NCI-H2081 treated with DMSO at 0.1 percent for 48 hours (cell line): ENCODE measurements at regions not wholly inside any gene's neighbourhood (a gene's known extent, or its start where the extent isn't known, plus 50 kb on each side); places are given as distances from the start of the nearest gene placed in this dataset.
"Not testable (repeated sequence)": the region's sequence is repeated elsewhere in the genome, so short reads cannot be mapped to it uniquely, and the experiment has no call there.

Source experiments
- DNase-seq: peaks from one replicate; lab custom pipeline; 2025; lab: John Stamatoyannopoulos, UW

- no peak for DNase-seq
Measured at GRCh38 chr5:72651109-72651508, 143.9 kb upstream of the ZNF366 start.

- no peak for DNase-seq
Measured at GRCh38 chr5:72649449-72649848, 142.2 kb upstream of the ZNF366 start.

DNA sequence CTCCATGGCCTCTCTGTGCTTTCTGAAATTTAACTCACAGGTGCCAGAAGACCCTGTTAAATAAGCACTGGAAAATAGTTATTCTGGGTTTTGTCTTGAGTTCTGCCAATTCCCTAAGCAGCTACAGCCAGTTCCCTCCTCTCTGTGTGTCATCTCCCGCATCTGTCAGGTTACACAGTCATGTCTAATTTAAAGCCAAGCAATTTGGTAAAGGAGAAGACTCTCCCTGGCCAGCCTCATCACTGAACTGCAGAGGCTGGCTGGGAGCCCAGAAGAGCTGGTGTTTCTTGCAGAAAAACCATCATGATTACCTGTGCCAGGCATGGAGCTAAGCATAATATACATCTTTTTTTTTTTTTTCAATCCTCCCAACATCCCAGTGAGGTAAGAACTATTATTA, 141.3 kb upstream of the ZNF366 start:
- no peak for DNase-seq

DNA sequence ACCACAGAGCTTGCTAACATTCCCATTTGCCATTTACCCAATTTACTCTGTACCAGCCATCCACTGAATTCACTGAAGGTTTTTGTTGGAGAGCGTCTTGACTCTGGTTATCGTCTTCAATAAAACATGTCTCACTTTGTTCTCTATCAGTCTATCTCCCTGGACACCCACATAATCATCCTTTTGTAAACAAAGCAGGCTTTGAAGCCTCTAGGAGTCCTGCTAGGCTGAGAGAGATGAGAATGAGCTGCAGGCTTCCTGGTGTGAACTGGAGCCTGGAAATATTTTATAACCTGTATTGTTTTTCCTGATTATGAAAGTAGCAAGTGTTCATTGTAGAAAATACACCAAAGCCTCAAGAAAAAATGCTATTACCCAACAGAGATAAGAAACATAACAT, 140.6 kb upstream of the ZNF366 start:
- no peak for DNase-seq

- no peak for DNase-seq
Measured at GRCh38 chr5:72646246-72646866, 139.1 kb upstream of the ZNF366 start.

DNA sequence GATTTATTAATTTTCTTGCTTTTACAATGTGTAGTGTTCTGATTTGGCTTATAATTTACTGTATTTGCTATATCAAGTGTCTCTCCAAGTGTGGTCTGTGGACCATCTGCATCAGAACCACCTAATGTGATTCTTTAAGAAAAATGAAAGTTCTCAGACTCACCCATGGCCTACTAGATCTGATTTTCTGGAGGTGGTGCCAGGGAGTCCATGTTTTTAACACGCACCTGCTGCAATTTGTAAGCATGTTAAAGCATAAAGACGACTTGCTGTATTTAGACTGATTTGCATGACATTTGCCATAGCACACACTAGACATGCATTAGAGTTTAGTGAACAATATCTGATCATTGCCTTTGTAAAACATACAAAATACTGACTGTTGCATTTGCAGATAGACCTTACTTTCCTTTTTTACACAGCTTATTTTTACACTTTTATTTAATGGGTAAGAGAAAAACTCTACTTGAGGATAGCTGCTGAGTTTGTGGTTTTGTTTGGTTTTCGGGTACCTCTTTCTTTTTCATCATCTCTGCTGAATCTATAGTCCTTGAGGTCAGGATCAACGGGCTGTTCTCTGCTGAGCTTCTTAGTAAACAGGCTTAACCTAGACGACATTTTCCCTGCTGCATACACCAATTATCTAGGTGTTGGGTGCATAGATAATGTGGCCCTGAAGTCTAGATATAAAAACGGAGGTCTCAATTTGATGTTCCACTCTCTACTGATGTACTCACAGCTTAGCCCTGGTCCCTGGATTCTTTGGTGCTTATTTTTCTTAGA, 138.0 kb upstream of the ZNF366 start:
- no peak for DNase-seq

- DNase-seq, result no peak
Measured at GRCh38 chr5:72644296-72644695, 137.1 kb upstream of the ZNF366 start.

DNA sequence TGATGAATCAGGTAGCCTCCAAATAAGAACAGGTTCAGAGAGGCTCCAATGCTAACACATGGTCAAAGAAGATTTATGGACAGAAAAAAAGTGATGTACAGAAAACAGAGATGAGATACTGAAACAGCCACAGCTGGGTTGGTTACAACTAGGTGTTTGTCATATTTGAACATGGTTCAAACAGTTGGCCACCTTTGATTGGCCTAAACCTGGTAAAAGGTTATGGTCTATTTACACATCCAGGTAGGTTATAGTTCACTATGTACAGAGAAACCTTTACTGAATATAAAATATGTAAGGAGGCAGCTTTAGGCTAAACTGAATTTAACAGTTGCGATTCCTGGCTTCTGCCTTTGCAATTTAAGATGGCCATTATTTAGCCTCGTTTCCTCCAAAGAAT, 134.0 kb upstream of the ZNF366 start:
- no peak for DNase-seq

DNA sequence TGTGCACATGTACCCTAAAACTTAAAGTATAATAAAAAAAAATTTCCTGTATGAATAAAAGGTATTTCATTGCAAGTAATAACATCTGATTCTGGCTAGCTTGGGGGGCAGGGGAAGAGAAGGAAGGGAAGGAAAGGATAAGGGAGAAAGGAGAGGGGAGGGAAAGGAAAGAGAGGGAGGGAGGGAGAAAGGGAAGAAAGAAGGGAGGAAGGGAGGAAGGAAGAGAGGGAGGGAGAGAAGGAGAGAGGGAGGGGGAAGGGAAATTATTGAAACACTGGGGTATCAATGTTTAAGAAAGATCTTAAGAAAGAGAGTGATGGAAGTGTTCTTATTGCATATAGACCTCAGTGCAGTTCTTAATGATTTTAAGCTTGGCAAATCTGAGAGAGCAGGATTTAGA, 129.8 kb upstream of the ZNF366 start:
- DNase-seq, result no peak

DNA sequence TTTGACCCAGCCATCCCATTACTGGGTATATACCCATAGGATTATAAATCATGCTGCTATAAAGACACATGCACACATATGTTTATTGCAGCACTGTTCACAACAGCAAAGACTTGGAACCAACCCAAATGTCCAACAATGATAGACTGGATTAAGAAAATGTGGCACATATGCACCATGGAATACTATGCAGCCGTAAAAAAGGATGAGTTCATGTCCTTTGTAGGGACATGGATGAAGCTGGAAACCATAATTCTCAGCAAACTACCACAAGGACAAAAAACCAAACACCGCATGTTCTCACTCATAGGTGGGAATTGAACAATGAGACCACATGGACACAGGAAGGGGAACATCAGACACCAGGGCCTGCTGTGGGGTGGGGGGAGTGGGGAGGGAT, 129.4 kb upstream of the ZNF366 start:
- not testable (repeated sequence) for DNase-seq

DNA sequence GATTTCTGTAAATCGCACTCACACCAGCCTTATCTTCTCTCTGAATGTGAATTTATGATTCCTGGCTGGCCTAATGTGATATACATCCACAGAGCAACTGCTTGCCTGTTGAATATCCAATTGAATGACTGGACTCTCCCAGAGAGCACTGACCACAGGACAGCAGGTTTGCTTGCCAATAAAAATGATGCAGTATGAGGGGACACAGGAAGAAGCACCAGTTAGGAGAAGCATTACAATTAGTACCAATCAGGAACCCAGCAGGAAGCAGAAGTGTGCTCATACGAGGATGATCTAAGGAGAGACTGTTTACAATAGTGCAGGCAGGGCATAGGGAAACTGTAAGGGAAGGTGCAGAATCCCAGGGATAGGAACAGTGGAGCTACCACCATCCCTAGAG, 127.2 kb upstream of the ZNF366 start:
- no peak for DNase-seq

- no peak for DNase-seq
Measured at GRCh38 chr5:72633649-72634048, 126.4 kb upstream of the ZNF366 start.

DNA sequence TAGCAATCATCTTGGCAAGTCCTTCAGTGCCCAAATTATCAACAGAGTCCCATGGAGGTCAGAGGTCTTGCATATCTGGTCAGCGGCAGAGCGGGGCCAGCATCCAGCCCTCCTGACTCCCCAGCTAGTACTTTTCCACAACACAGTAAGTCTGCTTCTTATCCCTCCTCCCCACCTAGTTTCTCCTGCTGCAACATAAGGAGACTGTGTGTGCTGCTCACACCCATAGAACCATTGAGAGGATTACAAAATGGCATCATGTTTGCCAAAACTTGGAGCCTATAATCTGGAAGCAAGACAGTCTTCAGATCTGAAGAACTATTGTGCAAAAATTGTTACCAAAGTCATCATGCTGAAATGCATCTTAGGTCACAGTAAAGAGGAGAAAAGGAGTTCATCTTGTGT, 125.8 kb upstream of the ZNF366 start:
- DNase-seq, result no peak

- no peak for DNase-seq
Measured at GRCh38 chr5:72630721-72631120, 123.5 kb upstream of the ZNF366 start.

- DNase-seq, result no peak
Measured at GRCh38 chr5:72630081-72630480, 122.9 kb upstream of the ZNF366 start.

DNA sequence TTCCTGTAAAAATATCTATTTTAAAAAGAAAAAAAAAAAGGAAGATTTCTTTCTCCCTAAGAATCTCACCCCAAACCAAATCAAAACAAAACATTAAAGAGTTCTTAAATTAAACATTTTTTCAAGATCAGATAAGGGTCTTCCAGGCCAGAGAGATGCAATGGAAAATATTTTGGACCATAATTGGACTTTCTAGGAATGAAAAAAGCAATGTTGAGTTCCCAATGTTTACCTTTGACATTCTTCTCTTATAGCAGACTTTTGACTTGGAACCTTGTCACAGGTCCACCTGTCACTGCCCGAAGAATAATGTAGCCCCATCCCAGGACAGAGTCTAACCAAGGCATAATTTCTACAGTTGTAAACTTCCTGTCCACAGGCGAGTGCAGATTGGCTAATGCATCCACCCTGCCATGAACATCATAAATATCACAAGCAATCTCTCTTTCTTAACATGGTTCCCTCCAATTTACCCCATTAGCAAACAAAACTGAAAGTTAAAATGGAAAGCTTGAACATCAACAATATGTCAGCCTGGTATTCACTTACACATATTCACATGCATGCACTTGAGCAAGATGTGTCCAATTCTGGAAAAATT, 121.7 kb upstream of the ZNF366 start:
- DNase-seq, result no peak

DNA sequence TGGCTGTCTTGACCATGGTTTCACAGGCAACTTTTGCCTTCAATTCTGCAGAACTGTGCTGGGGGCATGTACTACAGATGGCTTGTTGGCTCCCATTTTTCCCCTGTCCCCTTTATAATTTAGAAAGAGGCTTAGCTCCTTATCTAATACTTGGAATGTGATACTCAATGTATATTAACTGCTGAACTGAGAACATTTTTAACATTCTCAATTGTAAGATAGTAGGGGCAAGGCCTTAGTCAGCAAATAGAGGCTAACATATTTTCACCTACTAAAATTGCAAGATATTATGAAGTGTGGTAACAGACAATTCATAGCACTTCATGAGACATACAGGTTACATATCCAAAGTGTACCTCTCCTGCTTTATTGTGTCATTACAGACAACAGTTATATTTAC, 118.1 kb upstream of the ZNF366 start:
- DNase-seq, result no peak

GRCh38 chr5:72624641-72625236, 117.5 kb upstream of the ZNF366 start:
- DNase-seq, result no peak

DNA sequence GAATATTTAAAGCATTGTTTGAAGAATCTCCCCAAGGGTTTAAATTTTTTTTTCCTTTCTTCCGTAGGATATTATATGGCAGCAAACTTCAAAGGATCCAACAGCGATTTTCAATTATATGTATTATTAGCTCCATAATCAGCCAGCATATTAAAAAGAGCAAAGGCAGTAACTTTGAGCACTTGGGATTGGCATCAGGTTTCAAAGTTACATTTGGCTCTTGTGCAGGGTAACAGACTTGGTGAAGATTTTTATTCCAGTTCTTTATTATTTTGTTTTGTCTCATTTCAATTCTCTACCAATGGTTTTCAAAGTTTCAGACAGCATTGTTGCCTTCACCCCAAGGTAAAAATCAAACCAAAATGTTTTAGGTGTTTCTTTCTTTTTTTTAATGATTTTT, 116.7 kb upstream of the ZNF366 start:
- no peak for DNase-seq

DNA sequence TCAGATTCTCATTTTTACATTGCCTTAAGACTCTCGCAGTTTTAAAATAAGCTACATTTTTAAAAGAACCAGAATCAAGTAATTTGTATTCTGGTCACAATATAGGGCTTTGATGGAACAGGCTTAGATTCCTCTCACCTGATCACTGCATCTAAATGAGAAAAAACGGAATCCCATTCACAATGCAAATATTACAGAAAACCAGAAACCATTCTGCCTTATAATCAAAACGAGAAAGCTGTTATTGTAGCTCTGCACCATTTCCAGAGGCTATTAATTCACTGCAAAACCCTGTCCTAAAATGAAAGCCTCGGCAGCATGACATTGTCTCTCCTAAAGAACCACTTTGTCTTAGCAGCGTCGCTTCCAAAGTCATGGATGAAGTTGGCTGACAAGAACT, 116.1 kb upstream of the ZNF366 start:
- DNase-seq, result no peak

- no peak for DNase-seq
Measured at GRCh38 chr5:72622170-72622760, 115.1 kb upstream of the ZNF366 start.

DNA sequence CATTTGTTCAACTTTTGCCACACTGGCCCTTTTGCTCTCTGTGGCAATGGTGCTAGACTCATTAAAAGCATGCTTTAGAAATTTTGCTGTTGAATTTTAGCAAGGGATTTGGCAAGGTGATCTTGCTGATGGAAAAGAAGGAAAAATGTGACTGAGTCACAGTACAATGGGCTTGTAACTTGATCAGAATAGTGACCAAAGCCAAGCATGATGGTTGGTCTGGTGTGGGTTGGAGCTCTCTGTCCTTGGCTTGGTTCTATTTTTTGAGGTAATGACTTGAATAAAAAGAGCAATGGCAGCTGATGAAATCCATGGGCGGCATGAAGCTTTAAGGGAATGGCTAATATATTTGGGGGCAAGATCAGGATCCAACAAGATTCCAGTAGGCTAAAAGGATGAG, 114.4 kb upstream of the ZNF366 start:
- no peak for DNase-seq

- no peak for DNase-seq
Measured at GRCh38 chr5:72619677-72620076, 112.5 kb upstream of the ZNF366 start.
